HG02852 (cell line): ENCODE measurements at regions not wholly inside any gene's neighbourhood (a gene's known extent, or its start where the extent isn't known, plus 50 kb on each side); places are given as distances from the start of the nearest gene placed in this dataset.
"Not testable (repeated sequence)": the region's sequence is repeated elsewhere in the genome, so short reads cannot be mapped to it uniquely, and the experiment has no call there.

Source experiments
- ATAC-seq: cut with Tn5 transposase; IDR thresholded peaks from one replicate; pipeline ENCODE4 v1.9.1; 2021; ENCODE audit warnings: mild to moderate bottlenecking, moderate library complexity; ENCODE audit not compliant: unreplicated experiment

DNA sequence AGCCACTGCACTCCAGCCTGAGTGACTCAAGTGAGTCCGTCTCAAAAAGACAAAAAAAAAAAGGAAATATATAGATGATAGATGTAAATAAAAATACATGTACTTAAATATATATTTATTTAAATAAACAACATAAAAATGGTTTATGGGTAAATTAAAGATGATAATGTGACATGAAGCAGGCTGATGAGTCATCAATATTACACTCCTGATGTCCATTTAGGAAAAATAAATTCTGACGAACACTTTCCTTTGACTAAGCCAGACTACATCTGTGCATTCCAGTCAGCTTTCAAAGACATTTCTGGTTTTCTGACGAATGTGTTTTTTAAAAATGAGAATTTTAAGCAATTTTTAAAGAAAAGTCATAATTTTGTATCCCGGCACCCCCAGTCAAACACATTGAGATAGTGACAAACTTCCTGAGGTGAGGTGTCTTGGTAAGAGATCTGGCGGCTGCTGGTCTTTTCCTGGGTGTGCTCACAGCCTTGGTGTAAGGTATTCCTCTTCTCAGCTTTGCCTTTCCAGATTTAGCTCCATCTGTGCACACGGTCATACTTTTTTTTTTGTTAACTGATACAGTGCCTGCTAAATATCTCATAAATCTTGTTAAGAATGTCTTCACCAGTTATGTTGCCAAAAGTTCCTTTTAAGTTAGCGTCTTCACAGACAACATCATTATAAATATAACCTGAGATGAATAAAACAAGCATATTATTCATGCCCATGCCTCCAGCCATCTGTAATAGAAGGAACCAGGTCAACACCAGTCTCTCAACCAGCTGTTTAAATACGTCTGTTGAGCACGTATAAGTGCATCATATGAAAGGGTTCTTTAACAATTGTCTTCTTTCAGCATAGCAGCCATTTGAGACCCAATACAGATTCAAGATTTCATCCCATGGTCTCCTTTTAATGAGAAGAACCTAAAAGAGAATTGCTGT is 214.5 kb upstream of the PLD5 start:
- ATAC-seq = no peak

- ATAC-seq = no peak
Measured at GRCh38 chr1:242736611-242737010, 212.1 kb upstream of the PLD5 start.

- no peak for ATAC-seq
Measured at GRCh38 chr1:242735323-242735722, 210.8 kb upstream of the PLD5 start.

DNA sequence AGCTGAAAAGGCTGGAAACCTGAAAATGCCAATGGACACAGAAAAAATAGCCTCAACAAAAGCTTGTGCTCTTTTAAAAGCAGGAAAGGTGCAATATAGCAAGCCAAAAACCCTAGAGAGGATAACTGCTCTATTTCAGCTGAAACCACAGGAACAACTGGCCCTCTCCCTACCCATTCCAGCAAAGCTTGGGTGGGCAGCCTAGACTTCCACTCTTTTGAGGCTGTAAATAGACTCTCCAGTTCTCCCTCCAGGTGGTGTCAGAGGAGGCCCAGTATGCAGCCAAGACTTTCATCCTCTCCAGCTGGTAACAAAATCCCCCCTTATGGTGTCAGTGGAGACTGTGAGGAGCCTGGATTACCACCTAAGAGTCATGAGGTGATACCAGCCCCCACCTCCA is 206.9 kb upstream of the PLD5 start:
- ATAC-seq = no peak

DNA sequence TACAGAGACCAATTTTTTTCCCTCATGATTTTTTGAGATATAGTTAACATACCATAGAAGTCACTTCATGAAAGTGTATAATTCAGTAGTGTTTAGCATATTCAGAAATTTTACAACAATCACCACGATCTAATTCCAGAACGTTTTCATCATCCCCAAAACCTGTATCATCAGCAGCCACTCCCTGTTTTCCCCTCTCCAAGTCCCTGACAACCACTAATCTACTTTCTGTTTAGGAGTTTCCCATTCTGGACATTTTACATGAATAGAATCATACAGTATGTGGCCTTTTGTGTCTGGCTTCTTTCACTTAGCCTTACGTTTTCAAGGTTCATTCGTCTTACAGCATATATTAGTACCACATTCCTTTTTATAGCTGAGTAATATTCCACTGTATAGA is 204.2 kb upstream of the PLD5 start:
- ATAC-seq = no peak

DNA sequence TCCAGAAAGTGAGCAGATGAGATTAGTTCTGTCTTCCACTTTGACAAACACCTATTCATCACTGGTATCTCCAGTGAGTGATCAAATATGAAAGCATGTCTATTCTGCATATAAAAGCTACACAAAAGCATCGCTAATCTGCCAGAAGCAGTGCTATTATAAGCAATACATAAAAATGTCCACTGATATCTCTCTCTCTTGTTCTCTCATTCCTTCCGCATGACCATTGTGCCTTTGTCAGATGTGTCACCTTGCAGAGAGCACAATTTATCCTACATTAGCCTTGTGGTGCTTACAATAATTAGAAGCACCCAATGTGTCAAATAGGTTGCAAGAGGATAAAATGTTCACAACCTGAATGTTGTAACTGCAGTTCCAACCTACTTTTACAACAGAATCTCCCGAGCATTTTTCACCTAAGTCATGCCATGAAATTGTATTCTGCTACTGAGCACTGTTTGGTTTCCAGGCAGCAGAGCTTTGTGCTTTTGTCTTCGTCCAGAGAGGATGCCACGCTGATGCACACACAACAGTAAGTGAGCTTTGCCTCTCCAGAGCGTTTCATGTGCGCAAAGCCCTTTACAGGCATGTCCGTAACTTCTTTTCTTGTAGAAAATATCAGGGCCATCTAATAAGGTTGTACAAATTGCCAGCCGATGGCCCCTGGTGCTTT is 198.7 kb upstream of the PLD5 start:
- no peak for ATAC-seq

DNA sequence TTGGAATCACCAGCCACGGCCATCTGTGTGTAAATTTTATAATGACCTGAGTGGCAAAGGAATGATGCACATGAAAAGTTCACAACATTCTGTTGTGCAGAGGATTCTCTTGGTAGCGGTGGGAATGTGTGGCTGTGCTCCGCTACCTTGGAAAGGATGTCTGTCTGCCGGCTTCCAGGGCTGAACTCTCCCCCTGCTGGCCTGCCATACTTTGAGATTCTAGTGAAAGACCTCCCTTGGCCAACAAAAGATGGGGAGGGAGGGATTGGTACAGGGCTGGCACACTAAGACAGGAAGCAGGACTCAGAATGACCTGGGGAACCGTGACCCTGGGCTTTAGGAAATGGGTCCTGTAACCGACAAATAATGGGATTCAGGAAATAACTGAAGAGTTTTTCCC is 194.5 kb upstream of the PLD5 start:
- ATAC-seq = no peak

GRCh38 chr1:242712248-242712647 is 187.8 kb upstream of the PLD5 start:
- no peak for ATAC-seq

DNA sequence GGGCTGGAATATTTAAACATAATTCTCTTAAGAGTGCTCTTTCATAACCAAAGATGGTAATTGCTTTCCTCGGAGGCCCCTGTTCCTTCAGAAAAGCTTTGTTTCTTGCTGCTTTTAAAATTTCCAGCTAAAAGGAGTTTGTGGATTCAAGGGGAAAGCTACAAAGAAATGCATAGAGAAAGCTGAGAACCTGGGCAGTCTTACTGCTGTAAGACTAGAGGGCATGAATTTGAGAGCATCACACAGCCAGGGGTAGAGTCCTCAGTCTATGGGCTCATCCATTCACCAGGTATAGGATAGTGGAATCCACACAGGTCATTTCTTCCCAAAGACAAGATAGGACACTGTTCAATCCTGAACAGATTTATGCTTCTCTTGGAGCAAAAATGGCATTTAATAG is 186.3 kb upstream of the PLD5 start:
- ATAC-seq = no peak

- no peak for ATAC-seq
Measured at GRCh38 chr1:242710286-242710685, 185.8 kb upstream of the PLD5 start.

DNA sequence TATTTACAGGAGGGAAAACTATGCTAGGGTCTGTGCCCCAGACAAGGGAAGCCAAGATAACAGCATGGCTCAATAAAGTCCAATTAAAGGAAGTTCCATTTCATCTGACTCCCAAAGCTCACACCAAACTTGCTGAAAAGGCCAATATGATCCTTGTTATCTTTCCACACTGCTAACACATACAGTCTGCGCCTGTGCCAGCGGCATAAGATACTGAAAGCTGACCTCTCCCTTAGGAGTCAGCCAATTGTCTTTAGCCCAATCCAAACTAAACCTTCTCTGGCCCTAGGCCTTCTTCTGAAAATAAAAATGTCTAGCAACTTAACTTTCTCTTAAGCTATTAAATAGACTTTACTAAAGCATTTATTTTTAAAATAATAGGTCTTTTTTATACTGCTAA is 179.0 kb upstream of the PLD5 start:
- no peak for ATAC-seq

- no peak for ATAC-seq
Measured at GRCh38 chr1:242692988-242693387, 168.5 kb upstream of the PLD5 start.

DNA sequence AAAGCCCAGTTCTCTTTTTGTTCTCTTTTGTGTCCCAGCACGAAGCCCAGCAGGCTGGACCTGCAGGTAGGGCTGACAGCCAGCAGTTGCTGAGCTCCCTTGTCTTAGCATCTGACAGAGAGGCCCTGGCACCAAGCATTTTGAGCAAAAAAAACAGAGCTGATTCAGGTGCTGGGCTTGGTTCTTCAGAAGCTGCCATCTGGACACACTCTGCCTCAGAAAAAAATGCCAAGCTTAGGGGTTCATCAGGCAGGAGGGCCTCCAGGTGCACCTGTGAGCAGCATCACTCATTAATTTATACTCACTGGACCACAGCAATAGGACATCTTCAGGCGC is 167.1 kb upstream of the PLD5 start:
- no peak for ATAC-seq

GRCh38 chr1:242690849-242691609 is 166.5 kb upstream of the PLD5 start:
- no peak for ATAC-seq

DNA sequence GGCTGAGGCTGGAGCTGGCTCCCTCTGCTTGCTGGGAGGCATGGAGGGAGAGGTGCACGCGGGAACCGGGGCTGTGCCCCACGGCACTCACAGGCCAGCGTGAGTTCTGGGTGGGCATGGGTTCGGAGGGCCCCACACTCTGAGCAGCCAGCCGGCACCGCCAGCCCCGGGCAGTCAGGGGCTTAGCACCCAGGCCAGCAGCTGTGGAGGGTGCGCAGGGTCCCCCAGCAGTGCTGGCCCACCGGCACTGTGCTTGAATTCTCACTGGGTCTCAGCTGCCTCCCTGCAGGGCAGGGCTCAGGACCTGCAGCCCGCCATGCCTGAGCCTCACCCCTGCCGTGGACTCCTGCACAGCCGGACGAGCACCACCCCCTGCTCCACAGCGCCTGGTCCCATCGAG is 164.9 kb upstream of the PLD5 start:
- no peak for ATAC-seq

DNA sequence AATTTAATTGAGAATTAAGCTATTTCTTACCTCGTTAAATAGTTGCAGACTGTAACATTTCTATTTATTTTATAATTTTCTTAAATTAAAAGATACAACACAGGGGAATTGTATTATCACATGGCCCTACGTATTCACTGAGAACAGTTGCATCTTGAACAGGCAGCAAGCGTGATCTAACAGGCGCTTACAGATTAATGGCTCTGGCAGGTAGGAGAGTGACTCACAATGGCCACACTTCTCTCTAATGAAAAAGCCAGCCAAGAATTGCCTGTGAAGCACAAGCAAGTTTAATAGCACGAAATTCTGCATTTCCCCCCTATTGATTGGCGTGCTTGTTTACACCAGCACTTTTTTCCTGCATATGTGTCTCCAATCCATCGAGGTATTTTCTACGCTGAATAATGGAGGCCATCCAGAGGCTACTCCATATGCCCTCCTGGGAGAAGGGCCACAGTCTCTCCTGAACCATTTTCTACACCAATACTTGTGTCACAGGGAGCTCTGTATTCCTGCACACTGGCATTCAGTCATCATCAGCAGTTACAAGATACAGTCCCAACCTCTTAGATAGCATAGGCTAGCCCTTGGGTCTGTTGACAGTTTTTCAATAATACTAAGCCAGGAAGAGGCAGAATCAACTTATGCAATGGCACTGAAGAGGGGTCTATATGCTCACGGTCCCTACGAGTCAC is 150.6 kb upstream of the PLD5 start:
- no peak for ATAC-seq

GRCh38 chr1:242673652-242674051 is 149.2 kb upstream of the PLD5 start:
- no peak for ATAC-seq

DNA sequence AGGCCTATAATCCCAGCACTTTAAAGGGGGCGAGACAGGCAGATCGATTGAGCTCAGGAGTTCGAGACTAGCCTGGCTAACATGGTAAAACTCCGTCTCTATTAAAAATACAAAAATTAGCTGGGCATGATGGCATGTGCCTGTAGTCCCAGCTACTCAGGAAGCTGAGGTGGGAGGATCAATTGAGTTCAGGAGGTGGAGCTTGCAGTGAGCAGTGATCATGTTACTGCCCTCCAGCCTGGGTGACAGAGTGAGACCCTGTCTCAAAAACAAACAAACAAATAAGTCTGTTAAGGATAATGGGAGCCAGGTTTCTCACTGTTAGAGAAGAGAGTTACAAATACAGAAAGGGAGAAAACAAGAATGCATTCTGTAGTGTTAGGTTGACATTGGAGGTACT is 148.7 kb upstream of the PLD5 start:
- ATAC-seq = not testable (repeated sequence)

- no peak for ATAC-seq
Measured at GRCh38 chr1:242670019-242670418, 145.5 kb upstream of the PLD5 start.

DNA sequence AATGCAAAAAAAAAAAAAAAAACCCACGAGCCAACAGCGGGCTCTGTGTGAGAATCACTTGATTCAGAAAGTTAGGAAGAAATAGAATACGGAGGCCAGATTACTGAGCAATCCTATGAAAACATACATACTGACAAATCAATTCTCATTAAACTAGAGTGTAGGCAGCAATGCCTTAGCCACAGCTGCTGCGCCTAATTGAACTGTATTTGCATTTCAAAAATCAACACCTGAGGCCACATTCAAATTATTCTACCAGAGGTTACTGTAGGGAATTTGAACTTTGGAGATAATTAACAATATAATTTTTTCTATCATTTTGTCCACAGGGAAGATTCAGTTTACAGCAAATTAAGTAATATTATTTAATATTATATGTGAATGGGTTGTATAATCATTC is 138.4 kb upstream of the PLD5 start:
- no peak for ATAC-seq

- ATAC-seq = not testable (repeated sequence)
Measured at GRCh38 chr1:242653772-242654171, 129.3 kb upstream of the PLD5 start.
